SU-DHL-6 (cell line): ENCODE measurements at regions not wholly inside any gene's neighbourhood (a gene's known extent, or its start where the extent isn't known, plus 50 kb on each side); places are given as distances from the start of the nearest gene placed in this dataset.

Experiments used
- H2AFZ ChIP-seq: fragments of 200-600 bp; sonication (generic); 2 replicates; pipeline ENCODE4 v1.6.1; 2014; ENCODE audit warnings: low read depth, mild to moderate bottlenecking, moderate library complexity, mixed read lengths, antibody characterized with exemption, low read length; ENCODE audit not compliant: severe bottlenecking
- H3F3A ChIP-seq: fragments of 200-600 bp; shearing (Covaris generic); 2 replicates; pipeline ENCODE4 v1.6.0; 2016; ENCODE audit warnings: antibody characterized with exemption, mild to moderate bottlenecking; ENCODE audit not compliant: insufficient read depth
- H3K27ac ChIP-seq: fragments of 200-600 bp; sonication (generic); 2 replicates; pipeline ENCODE4 v1.5.1; 2016; ENCODE audit warnings: low read depth, mild to moderate bottlenecking, low read length, moderate library complexity, mixed read lengths
- H3K27me3 ChIP-seq: fragments of 200-600 bp; sonication (generic), shearing (Covaris generic); 2 replicates; pipeline ENCODE4 v1.6.0; 2014; ENCODE audit warnings: mild to moderate bottlenecking, low read length
- H3K36me3 ChIP-seq: fragments of 200-600 bp; sonication (generic); 2 replicates; pipeline ENCODE4 v1.6.1; 2014; ENCODE audit warnings: mild to moderate bottlenecking, low read length, mixed read lengths
- H3K4me2 ChIP-seq: fragments of 300-600, 200-600 bp; shearing (Covaris generic), sonication (generic); 2 replicates; pipeline ENCODE4 v1.6.0; 2014; ENCODE audit warnings: low read length, low read depth, mild to moderate bottlenecking; ENCODE audit not compliant: poor library complexity, severe bottlenecking
- H3K4me3 ChIP-seq: fragments of 200-600 bp; sonication (generic); 2 replicates; pipeline ENCODE4 v1.5.1; 2014; ENCODE audit warnings: antibody characterized with exemption, low read length, mild to moderate bottlenecking, mixed read lengths; ENCODE audit not compliant: insufficient read depth, poor library complexity, severe bottlenecking
- H3K79me2 ChIP-seq: fragments of 200-600 bp; sonication (generic); 2 replicates; pipeline ENCODE4 v1.6.1; 2014; ENCODE audit warnings: mild to moderate bottlenecking, low read length, moderate library complexity; ENCODE audit not compliant: insufficient read depth
- H3K9ac ChIP-seq: fragments of 200-600 bp; sonication (generic); 2 replicates; pipeline ENCODE4 v1.7.0; 2014; ENCODE audit warnings: mild to moderate bottlenecking, low read length
- H3K9me2 ChIP-seq: fragments of 200-600 bp; sonication (generic); replicated peaks from 2 replicates; pipeline ENCODE4 v1.6.1; 2014; ENCODE audit warnings: low read length; ENCODE audit not compliant: insufficient read depth
- H3K9me3 ChIP-seq: fragments of 200-600 bp; sonication (generic); 2 replicates; pipeline ENCODE4 v1.6.1; 2014; ENCODE audit warnings: low read length, mixed read lengths; ENCODE audit not compliant: insufficient read depth
- H4K20me1 ChIP-seq: fragments of 200-600 bp; sonication (generic); 2 replicates; pipeline ENCODE4 v1.6.1; 2014; ENCODE audit warnings: low read depth, mild to moderate bottlenecking, antibody characterized with exemption, low read length, moderate library complexity, mixed read lengths
- CTCF ChIP-seq: fragments of 200-600 bp; sonication (generic); IDR thresholded peaks from one replicate; pipeline ENCODE4 v1.5.1; 2017; ENCODE audit warnings: antibody characterized with exemption, mild to moderate bottlenecking, low read length, moderate library complexity; ENCODE audit not compliant: insufficient read depth, poor library complexity, severe bottlenecking
- EZH2phosphoT487 ChIP-seq: fragments of 200-600 bp; sonication (generic), shearing (Covaris generic); conservative IDR thresholded peaks from 2 replicates; pipeline ENCODE4 v1.6.1; 2018; ENCODE audit warnings: mild to moderate bottlenecking, antibody characterized with exemption, low read length, moderate library complexity, mixed read lengths

- Histone ChIP-seq H3K9me3 (no peaks in the 10 kb centered on the region), H3K27ac (no peak overlapping the region), H3F3A (no peaks in the 10 kb centered on the region)
Observed at GRCh38 chr6:1070085-1070521, 241.8 kb upstream of the FOXQ1 start.

GRCh38 chr6:1068905-1069304, 243.0 kb upstream of the FOXQ1 start:
- no peak for TF ChIP-seq EZH2phosphoT487
- no peak for TF ChIP-seq CTCF
- H3K27ac ChIP-seq: no peak overlapping the region
- H3K79me2 ChIP-seq: no peaks in the 10 kb centered on the region
- H3K9ac ChIP-seq: no peak overlapping the region
- H4K20me1 ChIP-seq: no peaks in the 10 kb centered on the region
- no peaks in the 10 kb centered on the region for H3K9me3 ChIP-seq
- no peak overlapping the region for H2AFZ ChIP-seq
- no peaks in the 10 kb centered on the region for H3K27me3 ChIP-seq
- no peaks in the 10 kb centered on the region for H3K36me3 ChIP-seq
- H3K4me3 ChIP-seq: no peak overlapping the region
- H3K4me2 ChIP-seq: no peak overlapping the region
- H3K9me2 ChIP-seq: no peaks in the 10 kb centered on the region
- no peaks in the 10 kb centered on the region for H3F3A ChIP-seq

More at GRCh38 chr6:1070085-1070521, 241.8 kb upstream of the FOXQ1 start:
- TF ChIP-seq EZH2phosphoT487 (no peak), CTCF (no peak)
- H3K79me2 ChIP-seq: no peaks in the 10 kb centered on the region
- no peaks in the 10 kb centered on the region for H4K20me1 ChIP-seq
- H3K4me2 ChIP-seq: no peak overlapping the region
- no peaks in the 10 kb centered on the region for H3K36me3 ChIP-seq
- no peaks in the 10 kb centered on the region for H3K9me2 ChIP-seq
- H3K9ac ChIP-seq: no peak overlapping the region
- H3K4me3 ChIP-seq: no peak overlapping the region
- no peaks in the 10 kb centered on the region for H3K27me3 ChIP-seq
- H2AFZ ChIP-seq: no peak overlapping the region

- no peak overlapping the region for H3K4me2 ChIP-seq
- H3K9me2 ChIP-seq: no peaks in the 10 kb centered on the region
- no peak overlapping the region for H2AFZ ChIP-seq
- H3K9me3 ChIP-seq: no peaks in the 10 kb centered on the region
- no peak overlapping the region for H3K27ac ChIP-seq
- H3F3A ChIP-seq: no peaks in the 10 kb centered on the region
- no peak overlapping the region for H3K4me3 ChIP-seq
- no peaks in the 10 kb centered on the region for H4K20me1 ChIP-seq
- TF ChIP-seq EZH2phosphoT487 (no peak), CTCF (no peak)
- H3K36me3 ChIP-seq: no peaks in the 10 kb centered on the region
- H3K27me3 ChIP-seq: no peaks in the 10 kb centered on the region
- no peaks in the 10 kb centered on the region for H3K79me2 ChIP-seq
- no peak overlapping the region for H3K9ac ChIP-seq
Observed at GRCh38 chr6:1068068-1068467, 243.8 kb upstream of the FOXQ1 start.
